ENCODE measurements at regions not wholly inside any gene's neighbourhood (a gene's known extent, or its start where the extent isn't known, plus 50 kb on each side); places are given as distances from the start of the nearest gene placed in this dataset.

DNA sequence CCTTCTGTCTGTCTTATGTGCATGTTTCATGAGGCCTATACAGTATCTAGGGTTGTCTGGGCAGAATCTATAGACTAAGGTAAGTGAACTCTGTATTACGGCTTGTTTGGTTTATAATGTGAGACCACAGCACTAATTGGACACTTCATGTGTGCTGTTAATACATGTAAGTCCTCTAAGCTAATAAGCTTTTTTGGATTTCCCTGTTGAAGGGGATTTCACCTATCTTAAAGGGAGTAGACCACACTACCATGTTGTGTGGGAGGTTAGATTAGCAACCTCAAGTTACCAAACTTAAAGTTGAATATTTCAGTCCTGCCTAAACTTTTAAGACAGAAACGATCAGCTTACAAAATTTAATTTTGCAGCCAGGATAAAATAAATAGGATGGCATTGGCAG lies 189.8 kb upstream of the GOLIM4 start:
- Histone ChIP-seq H3K9ac (ENCODE audit: low read depth, low read length) (no peak overlapping the region), H2AFZ (ENCODE audit: low read depth, low read length) (no peak overlapping the region), H3K4me2 (ENCODE audit: insufficient read depth, low read length) (no peak overlapping the region), H3K9me3 (ENCODE audit: insufficient read depth, low read length, severe bottlenecking) (no peaks in the 10 kb centered on the region), H3K27ac (ENCODE audit: low read length) (no peak overlapping the region), H3K4me3 (ENCODE audit: low read depth in 1 of 2, low read length in 2 of 2) (no peak overlapping the region), H3K79me2 (ENCODE audit: insufficient read depth, low read length) (no peaks in the 10 kb centered on the region), H3K36me3 (ENCODE audit: insufficient read depth, low read length) (no peaks in the 10 kb centered on the region), H3K27me3 (ENCODE audit: insufficient read depth, low read length, poor library complexity) (no peaks in the 10 kb centered on the region), H3K4me1 (ENCODE audit: insufficient read depth, low read length) (no peaks in the 10 kb centered on the region), H4K20me1 (ENCODE audit: insufficient read depth, low read length) (no peaks in the 10 kb centered on the region)
- DNase-seq (no peak), ATAC-seq (ENCODE audit: insufficient read depth, low read depth) (no peak)
- no peak for TF ChIP-seq EZH2 (IDR thresholded peaks at IDR 0.05; ENCODE audit: borderline replicate concordance, low read depth, low read length, severe bottlenecking)
- TF ChIP-seq CTCF (IDR thresholded peaks at IDR 0.05; ENCODE audit: borderline replicate concordance, extremely low read depth, low read length, poor library complexity, severe bottlenecking) = no peak

GRCh38 chr3:168284728-168285127 lies 189.0 kb upstream of the GOLIM4 start:
- H3K27me3 ChIP-seq (ENCODE audit: insufficient read depth, low read length, poor library complexity) = no peaks in the 10 kb centered on the region
- H3K36me3 ChIP-seq (ENCODE audit: insufficient read depth, low read length) = no peaks in the 10 kb centered on the region
- no peaks in the 10 kb centered on the region for H3K9me3 ChIP-seq (ENCODE audit: insufficient read depth, low read length, severe bottlenecking)
- no peak overlapping the region for H3K9ac ChIP-seq (ENCODE audit: low read depth, low read length)
- no peaks in the 10 kb centered on the region for H4K20me1 ChIP-seq (ENCODE audit: insufficient read depth, low read length)
- H3K4me3 ChIP-seq (ENCODE audit: low read depth in 1 of 2, low read length in 2 of 2) = no peak overlapping the region
- no peaks in the 10 kb centered on the region for H3K79me2 ChIP-seq (ENCODE audit: insufficient read depth, low read length)
- no peak for DNase-seq
- no peak overlapping the region for H2AFZ ChIP-seq (ENCODE audit: low read depth, low read length)
- H3K27ac ChIP-seq (ENCODE audit: low read length) = no peak overlapping the region
- H3K4me2 ChIP-seq (ENCODE audit: insufficient read depth, low read length) = no peak overlapping the region
- ATAC-seq (ENCODE audit: insufficient read depth, low read depth) = no peak
- no peak for TF ChIP-seq EZH2 (IDR thresholded peaks at IDR 0.05; ENCODE audit: borderline replicate concordance, low read depth, low read length, severe bottlenecking)
- no peak for TF ChIP-seq CTCF (IDR thresholded peaks at IDR 0.05; ENCODE audit: borderline replicate concordance, extremely low read depth, low read length, poor library complexity, severe bottlenecking)
- H3K4me1 ChIP-seq (ENCODE audit: insufficient read depth, low read length) = no peaks in the 10 kb centered on the region

DNA sequence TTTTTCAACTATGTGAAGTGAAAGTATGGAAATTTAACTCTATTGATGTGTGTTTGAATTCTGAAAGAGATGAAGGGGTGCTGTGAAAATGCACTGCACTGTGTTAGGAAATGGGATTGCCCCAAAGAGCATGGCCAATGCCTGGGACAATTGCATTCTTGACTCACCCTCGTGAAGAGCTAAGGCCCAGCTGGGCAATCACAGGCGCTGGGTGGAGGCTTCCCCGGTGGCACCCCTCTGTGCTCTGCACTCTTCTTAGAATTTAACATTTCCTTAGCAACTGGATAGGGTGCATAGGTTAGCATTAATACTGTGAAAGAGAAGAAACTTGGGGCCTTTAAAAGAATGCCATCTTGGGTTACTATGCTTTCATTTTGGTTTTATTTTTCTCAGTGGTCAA lies 179.9 kb upstream of the GOLIM4 start:
- no peak overlapping the region for H2AFZ ChIP-seq (ENCODE audit: low read depth, low read length)

More for the DNA sequence above, 179.9 kb upstream of the GOLIM4 start:
- H4K20me1 ChIP-seq (ENCODE audit: insufficient read depth, low read length) = no peaks in the 10 kb centered on the region
- TF ChIP-seq CTCF (IDR thresholded peaks at IDR 0.05; ENCODE audit: borderline replicate concordance, extremely low read depth, low read length, poor library complexity, severe bottlenecking) = no peak
- no peak for TF ChIP-seq EZH2 (IDR thresholded peaks at IDR 0.05; ENCODE audit: borderline replicate concordance, low read depth, low read length, severe bottlenecking)
- H3K4me2 ChIP-seq (ENCODE audit: insufficient read depth, low read length) = no peak overlapping the region
- no peaks in the 10 kb centered on the region for H3K36me3 ChIP-seq (ENCODE audit: insufficient read depth, low read length)
- no peaks in the 10 kb centered on the region for H3K27me3 ChIP-seq (ENCODE audit: insufficient read depth, low read length, poor library complexity)
- no peak overlapping the region for H3K4me3 ChIP-seq (ENCODE audit: low read depth in 1 of 2, low read length in 2 of 2)
- no peaks in the 10 kb centered on the region for H3K4me1 ChIP-seq (ENCODE audit: insufficient read depth, low read length)
- no peak overlapping the region for H3K9ac ChIP-seq (ENCODE audit: low read depth, low read length)
- DNase-seq (no peak), ATAC-seq (ENCODE audit: insufficient read depth, low read depth) (no peak)
- H3K79me2 ChIP-seq (ENCODE audit: insufficient read depth, low read length) = no peaks in the 10 kb centered on the region
- H3K9me3 ChIP-seq (ENCODE audit: insufficient read depth, low read length, severe bottlenecking) = no peaks in the 10 kb centered on the region
- H3K27ac ChIP-seq (ENCODE audit: low read length) = no peak overlapping the region
